ENCODE measurements at regions not wholly inside any gene's neighbourhood (a gene's known extent, or its start where the extent isn't known, plus 50 kb on each side); places are given as distances from the start of the nearest gene placed in this dataset.

- Histone ChIP-seq H3K4me3 (no peak overlapping the region), H3K27ac (ENCODE audit: low read depth in 1 of 2, low read length in 1 of 2) (no peak overlapping the region), H3K36me3 (ENCODE audit: control insufficient read depth in 4 of 4, insufficient read depth in 4 of 4, low read length in 4 of 4) (no peaks in the 10 kb centered on the region), H3K9me3 (ENCODE audit: control insufficient read depth in 4 of 4, insufficient read depth in 3 of 4, low read length in 3 of 4) (no peaks in the 10 kb centered on the region), H3K27me3 (ENCODE audit: control insufficient read depth in 3 of 3, insufficient read depth in 3 of 3, low read length in 2 of 3) (no peaks in the 10 kb centered on the region), H3K9ac (ENCODE audit: insufficient read depth in 1 of 2, low read length in 2 of 2) (no peak overlapping the region), H3K4me1 (ENCODE audit: control insufficient read depth in 5 of 5, insufficient read depth in 5 of 5, low read length in 5 of 5) (no peaks in the 10 kb centered on the region)
- no peak for ATAC-seq (ENCODE audit: insufficient read depth, low FRiP score)
- TF ChIP-seq CTCF (IDR thresholded peaks at IDR 0.05; ENCODE audit: control extremely low read depth, extremely low read depth) = no peak
- no peak for DNase-seq
- 77 to 87% methylated on average over 2 of the region's 2 CpGs for WGBS, 2 donors
Measured at GRCh38 chr1:214901718-214902117, 180.8 kb upstream of the KCNK2 start.

GRCh38 chr1:214902636-214903320 is 179.8 kb upstream of the KCNK2 start:
- no peak overlapping the region for H3K9ac ChIP-seq (ENCODE audit: insufficient read depth in 1 of 2, low read length in 2 of 2)
- H3K9me3 ChIP-seq (ENCODE audit: control insufficient read depth in 4 of 4, insufficient read depth in 3 of 4, low read length in 3 of 4) = no peaks in the 10 kb centered on the region
- H3K27me3 ChIP-seq (ENCODE audit: control insufficient read depth in 3 of 3, insufficient read depth in 3 of 3, low read length in 2 of 3) = no peaks in the 10 kb centered on the region
- WGBS, 2 donors = 91% methylated on average over 2 of the region's 2 CpGs
- H3K36me3 ChIP-seq (ENCODE audit: control insufficient read depth in 4 of 4, insufficient read depth in 4 of 4, low read length in 4 of 4) = no peaks in the 10 kb centered on the region
- H3K4me3 ChIP-seq = no peak overlapping the region
- ATAC-seq (ENCODE audit: insufficient read depth, low FRiP score) (no peak), DNase-seq (no peak)
- no peak for TF ChIP-seq CTCF (IDR thresholded peaks at IDR 0.05; ENCODE audit: control extremely low read depth, extremely low read depth)
- H3K4me1 ChIP-seq (ENCODE audit: control insufficient read depth in 5 of 5, insufficient read depth in 5 of 5, low read length in 5 of 5) = no peaks in the 10 kb centered on the region
- no peak overlapping the region for H3K27ac ChIP-seq (ENCODE audit: low read depth in 1 of 2, low read length in 1 of 2)

GRCh38 chr1:214912127-214912526 is 170.4 kb upstream of the KCNK2 start:
- H3K9me3 ChIP-seq (ENCODE audit: control insufficient read depth in 4 of 4, insufficient read depth in 3 of 4, low read length in 3 of 4) = peaks cover 0 to 4% (median 0%) of the 10 kb centered on the region in 4 donors
- no peaks in the 10 kb centered on the region for H3K27me3 ChIP-seq (ENCODE audit: control insufficient read depth in 3 of 3, insufficient read depth in 3 of 3, low read length in 2 of 3)
- no peaks in the 10 kb centered on the region for H3K36me3 ChIP-seq (ENCODE audit: control insufficient read depth in 4 of 4, insufficient read depth in 4 of 4, low read length in 4 of 4)
- H3K4me3 ChIP-seq = no peak overlapping the region
- no peak for ATAC-seq (ENCODE audit: insufficient read depth, low FRiP score)
- H3K27ac ChIP-seq (ENCODE audit: low read depth in 1 of 2, low read length in 1 of 2) = no peak overlapping the region
- TF ChIP-seq CTCF (IDR thresholded peaks at IDR 0.05; ENCODE audit: control extremely low read depth, extremely low read depth) = no peak
- H3K9ac ChIP-seq (ENCODE audit: insufficient read depth in 1 of 2, low read length in 2 of 2) = no peak overlapping the region
- 82 to 87% methylated on average over 8 of the region's 8 CpGs for WGBS, 2 donors
- peak in 1 of 3 donors; percentile 2 for DNase-seq
- H3K4me1 ChIP-seq (ENCODE audit: control insufficient read depth in 5 of 5, insufficient read depth in 5 of 5, low read length in 5 of 5) = no peaks in the 10 kb centered on the region

- ATAC-seq (ENCODE audit: insufficient read depth, low FRiP score) = no peak
- TF ChIP-seq CTCF (IDR thresholded peaks at IDR 0.05; ENCODE audit: control extremely low read depth, extremely low read depth) = no peak
- Histone ChIP-seq H3K9me3 (ENCODE audit: control insufficient read depth in 4 of 4, insufficient read depth in 3 of 4, low read length in 3 of 4) (peaks cover 0 to 5% (median 0%) of the 10 kb centered on the region in 4 donors), H3K4me3 (no peak overlapping the region), H3K27ac (ENCODE audit: low read depth in 1 of 2, low read length in 1 of 2) (no peak overlapping the region), H3K9ac (ENCODE audit: insufficient read depth in 1 of 2, low read length in 2 of 2) (no peak overlapping the region), H3K36me3 (ENCODE audit: control insufficient read depth in 4 of 4, insufficient read depth in 4 of 4, low read length in 4 of 4) (no peaks in the 10 kb centered on the region), H3K27me3 (ENCODE audit: control insufficient read depth in 3 of 3, insufficient read depth in 3 of 3, low read length in 2 of 3) (no peaks in the 10 kb centered on the region), H3K4me1 (ENCODE audit: control insufficient read depth in 5 of 5, insufficient read depth in 5 of 5, low read length in 5 of 5) (no peaks in the 10 kb centered on the region)
- DNase-seq = no peak
- WGBS, 2 donors = 73 to 85% methylated on average over 2 of the region's 2 CpGs
Measured at GRCh38 chr1:214913966-214914365, 168.6 kb upstream of the KCNK2 start.
